ENCODE measurements at regions not wholly inside any gene's neighbourhood (a gene's known extent, or its start where the extent isn't known, plus 50 kb on each side); places are given as distances from the start of the nearest gene placed in this dataset.
"Not testable (repeated sequence)": the region's sequence is repeated elsewhere in the genome, so short reads cannot be mapped to it uniquely, and the experiment has no call there.

- Histone ChIP-seq H3K4me1 (ENCODE audit: insufficient read depth) (no peaks in the 10 kb centered on the region), H2AFZ (no peak overlapping the region), H3K4me3 (no peak overlapping the region), H3K4me2 (no peak overlapping the region), H3K9me2 (replicated peaks; ENCODE audit: insufficient read depth) (no peaks in the 10 kb centered on the region), H3K27ac (no peak overlapping the region), H3K79me2 (no peaks in the 10 kb centered on the region), H4K20me1 (ENCODE audit: insufficient read depth, poor library complexity, severe bottlenecking) (no peaks in the 10 kb centered on the region), H3K27me3 (no peaks in the 10 kb centered on the region), H3K36me3 (replicated peaks; ENCODE audit: insufficient read depth, low read depth) (no peaks in the 10 kb centered on the region), H3K9me3 (ENCODE audit: low read depth) (no peaks in the 10 kb centered on the region)
- TF ChIP-seq EZH2 (IDR thresholded peaks at IDR 0.05; ENCODE audit: borderline replicate concordance), result no peak
- TF ChIP-seq EZH2phosphoT487 (IDR thresholded peaks at IDR 0.05; ENCODE audit: low read depth, severe bottlenecking, unreplicated experiment), result no peak
- no peak for TF ChIP-seq CTCF (IDR thresholded peaks at IDR 0.05; ENCODE audit: poor library complexity)
- WGBS (ENCODE audit: low lambda C conversion rate, missing lambda C conversion rate), result 63% methylated on average over 4 of the region's 4 CpGs
- DNase-seq (ENCODE audit: low spot score), result no peak
Observed at GRCh38 chr12:9464408-9464807, 143.3 kb downstream of the KLRB1 start.

GRCh38 chr12:9455516-9455915 is 152.2 kb downstream of the KLRB1 start:
- not testable (repeated sequence) for H3K4me2 ChIP-seq; DNase-seq (ENCODE audit: low spot score); H3K4me3 ChIP-seq; H3K27ac ChIP-seq; H2AFZ ChIP-seq; H4K20me1 ChIP-seq (ENCODE audit: insufficient read depth, poor library complexity, severe bottlenecking); H3K36me3 ChIP-seq (replicated peaks; ENCODE audit: insufficient read depth, low read depth); H3K27me3 ChIP-seq; H3K9me2 ChIP-seq (replicated peaks; ENCODE audit: insufficient read depth); H3K79me2 ChIP-seq; H3K9me3 ChIP-seq (ENCODE audit: low read depth); H3K4me1 ChIP-seq (ENCODE audit: insufficient read depth)
- 69% methylated on average over 4 of the region's 4 CpGs for WGBS (ENCODE audit: low lambda C conversion rate, missing lambda C conversion rate)

GRCh38 chr12:9454021-9454420 is 153.7 kb downstream of the KLRB1 start:
- WGBS (ENCODE audit: low lambda C conversion rate, missing lambda C conversion rate), result 98% methylated on average over 2 of the region's 2 CpGs
- H3K9me2 ChIP-seq (replicated peaks; ENCODE audit: insufficient read depth); H3K4me3 ChIP-seq; H3K36me3 ChIP-seq (replicated peaks; ENCODE audit: insufficient read depth, low read depth); H3K79me2 ChIP-seq; DNase-seq (ENCODE audit: low spot score); H3K27me3 ChIP-seq; H2AFZ ChIP-seq; H3K27ac ChIP-seq; H3K9me3 ChIP-seq (ENCODE audit: low read depth); H3K4me2 ChIP-seq; H3K4me1 ChIP-seq (ENCODE audit: insufficient read depth); H4K20me1 ChIP-seq (ENCODE audit: insufficient read depth, poor library complexity, severe bottlenecking): not testable (repeated sequence)

- H3K4me2 ChIP-seq; H3K9me2 ChIP-seq (replicated peaks; ENCODE audit: insufficient read depth); H3K36me3 ChIP-seq (replicated peaks; ENCODE audit: insufficient read depth, low read depth); H3K4me3 ChIP-seq; DNase-seq (ENCODE audit: low spot score); H4K20me1 ChIP-seq (ENCODE audit: insufficient read depth, poor library complexity, severe bottlenecking); H3K79me2 ChIP-seq; H2AFZ ChIP-seq; H3K27me3 ChIP-seq; H3K9me3 ChIP-seq (ENCODE audit: low read depth); H3K4me1 ChIP-seq (ENCODE audit: insufficient read depth); H3K27ac ChIP-seq: not testable (repeated sequence)
- WGBS (ENCODE audit: low lambda C conversion rate, missing lambda C conversion rate), result 99% methylated on average over 16 of the region's 20 CpGs
Observed at GRCh38 chr12:9450127-9450567, 157.6 kb downstream of the KLRB1 start.

GRCh38 chr12:9449657-9450126 is 158.0 kb downstream of the KLRB1 start:
- not testable (repeated sequence) for H4K20me1 ChIP-seq (ENCODE audit: insufficient read depth, poor library complexity, severe bottlenecking); H3K36me3 ChIP-seq (replicated peaks; ENCODE audit: insufficient read depth, low read depth); H3K79me2 ChIP-seq; H3K27me3 ChIP-seq; H3K9me2 ChIP-seq (replicated peaks; ENCODE audit: insufficient read depth); H3K4me1 ChIP-seq (ENCODE audit: insufficient read depth); H3K9me3 ChIP-seq (ENCODE audit: low read depth); DNase-seq (ENCODE audit: low spot score); H2AFZ ChIP-seq; H3K27ac ChIP-seq; H3K4me3 ChIP-seq; H3K4me2 ChIP-seq
- 83% methylated on average over 9 of the region's 9 CpGs for WGBS (ENCODE audit: low lambda C conversion rate, missing lambda C conversion rate)
